ENCODE measurements at regions not wholly inside any gene's neighbourhood (a gene's known extent, or its start where the extent isn't known, plus 50 kb on each side); places are given as distances from the start of the nearest gene placed in this dataset.

DNA sequence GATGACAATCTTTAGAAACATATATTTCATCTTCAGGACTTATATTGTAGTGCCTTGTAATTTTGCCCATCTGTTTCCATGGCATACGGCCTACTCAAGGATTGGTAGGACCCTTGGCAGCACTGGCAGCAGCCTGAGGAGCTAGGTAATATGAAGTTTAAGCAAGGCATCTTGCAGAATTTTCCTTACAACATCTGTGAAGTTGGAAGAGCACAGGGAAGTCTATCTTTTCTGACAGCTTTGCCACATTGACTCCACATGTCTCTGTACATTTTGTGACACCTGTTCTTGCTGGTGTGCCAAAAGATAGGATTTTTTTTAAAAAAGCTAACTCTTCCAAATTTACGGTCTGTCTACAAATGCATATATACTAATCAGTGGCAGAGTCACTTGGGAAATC, 1235.2 kb downstream of the PCDH7 start:
- no CpG with 5 or more reads among the region's 2 CpGs for WGBS (ENCODE audit: extremely low coverage, insufficient read length, low lambda C conversion rate)
- no peak overlapping the region for H4K5ac ChIP-seq (ENCODE audit: insufficient read length, low read depth, low read length)
- no peak overlapping the region for H4K8ac ChIP-seq (replicated peaks; ENCODE audit: insufficient read length, low read depth, low read length)
- no peaks in the 10 kb centered on the region for H3K79me2 ChIP-seq (ENCODE audit: insufficient read depth, low read length)
- H3K4me2 ChIP-seq (ENCODE audit: insufficient read depth, insufficient read length, low read length) = no peak overlapping the region
- H3K9me3 ChIP-seq (ENCODE audit: control insufficient read depth, low read depth, low read length) = no peaks in the 10 kb centered on the region
- H2BK12ac ChIP-seq (ENCODE audit: insufficient read length, low read depth, low read length) = no peak overlapping the region
- no peak overlapping the region for H3K23ac ChIP-seq (ENCODE audit: insufficient read length, low read depth, low read length)
- H3K18ac ChIP-seq (ENCODE audit: insufficient read length, low read depth, low read length) = no peak overlapping the region
- H3K27ac ChIP-seq (ENCODE audit: insufficient read length, low read depth, low read length) = no peak overlapping the region
- H3K23me2 ChIP-seq (ENCODE audit: insufficient read length, low read depth, low read length, poor library complexity, severe bottlenecking) = no peaks in the 10 kb centered on the region
- no peak for DNase-seq
- no peak overlapping the region for H3K14ac ChIP-seq (ENCODE audit: insufficient read depth, low read length)
- H3K4me1 ChIP-seq (ENCODE audit: insufficient read depth, low read length) = no peaks in the 10 kb centered on the region
- H2BK15ac ChIP-seq (ENCODE audit: low read depth, low read length) = no peak overlapping the region
- TF ChIP-seq, protein P1, sequence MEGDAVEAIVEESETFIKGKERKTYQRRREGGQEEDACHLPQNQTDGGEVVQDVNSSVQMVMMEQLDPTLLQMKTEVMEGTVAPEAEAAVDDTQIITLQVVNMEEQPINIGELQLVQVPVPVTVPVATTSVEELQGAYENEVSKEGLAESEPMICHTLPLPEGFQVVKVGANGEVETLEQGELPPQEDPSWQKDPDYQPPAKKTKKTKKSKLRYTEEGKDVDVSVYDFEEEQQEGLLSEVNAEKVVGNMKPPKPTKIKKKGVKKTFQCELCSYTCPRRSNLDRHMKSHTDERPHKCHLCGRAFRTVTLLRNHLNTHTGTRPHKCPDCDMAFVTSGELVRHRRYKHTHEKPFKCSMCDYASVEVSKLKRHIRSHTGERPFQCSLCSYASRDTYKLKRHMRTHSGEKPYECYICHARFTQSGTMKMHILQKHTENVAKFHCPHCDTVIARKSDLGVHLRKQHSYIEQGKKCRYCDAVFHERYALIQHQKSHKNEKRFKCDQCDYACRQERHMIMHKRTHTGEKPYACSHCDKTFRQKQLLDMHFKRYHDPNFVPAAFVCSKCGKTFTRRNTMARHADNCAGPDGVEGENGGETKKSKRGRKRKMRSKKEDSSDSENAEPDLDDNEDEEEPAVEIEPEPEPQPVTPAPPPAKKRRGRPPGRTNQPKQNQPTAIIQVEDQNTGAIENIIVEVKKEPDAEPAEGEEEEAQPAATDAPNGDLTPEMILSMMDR (conservative IDR thresholded peaks at IDR 0.05) = no peak
- Mint-ChIP-seq H3K36me3 (ENCODE audit: insufficient read depth in 1 of 3, low read depth in 3 of 3) (no peaks in the 10 kb centered on the region; a peak in 1 of 7 replicates), H3K27ac (no peak overlapping the region), H3K27me3 (ENCODE audit: low read depth) (no peaks in the 10 kb centered on the region), H3K4me3 (no peak overlapping the region), H3K4me1 (no peaks in the 10 kb centered on the region), H3K9me3 (peaks cover 0 to under 1% of the 10 kb centered on the region in 2 experiments; a peak in 1 of 5 replicates)
- H4K91ac ChIP-seq (ENCODE audit: insufficient read length, low read depth, low read length) = no peak overlapping the region
- no peak overlapping the region for H3K9ac ChIP-seq (ENCODE audit: extremely low read depth, insufficient read length, low read length)
- no peak overlapping the region for H2AFZ ChIP-seq (ENCODE audit: low read length)
- no peaks in the 10 kb centered on the region for H4K20me1 ChIP-seq (ENCODE audit: control insufficient read depth, insufficient read depth, insufficient read length)
- no peak overlapping the region for H3K4ac ChIP-seq (ENCODE audit: low read depth, low read length)
- H3K27me3 ChIP-seq (ENCODE audit: insufficient read depth, low read length) = no peaks in the 10 kb centered on the region
- H2BK5ac ChIP-seq (ENCODE audit: insufficient read length, low read length) = no peak overlapping the region
- H3T11ph ChIP-seq (ENCODE audit: low read length) = no peak overlapping the region
- H3K79me1 ChIP-seq (ENCODE audit: insufficient read depth, low read depth, low read length, poor library complexity, severe bottlenecking) = no peaks in the 10 kb centered on the region
- H3K56ac ChIP-seq (ENCODE audit: insufficient read length, low read depth, low read length) = no peak overlapping the region
- H2AK5ac ChIP-seq (ENCODE audit: insufficient read length, low read length) = no peak overlapping the region
- H2BK20ac ChIP-seq (ENCODE audit: low read depth, low read length, poor library complexity, severe bottlenecking) = no peak overlapping the region
- H2BK120ac ChIP-seq (ENCODE audit: low read depth, low read length, poor library complexity, severe bottlenecking) = no peak overlapping the region

All from H9 (cell line).